SKM-1 treated with dmso at 0.1 percent for 144 hours (cell line): ENCODE measurements at regions not wholly inside any gene's neighbourhood (a gene's known extent, or its start where the extent isn't known, plus 50 kb on each side); places are given as distances from the start of the nearest gene placed in this dataset.

Source experiments
- DNase-seq: peaks from one replicate; lab custom pipeline; 2025; ENCODE audit not compliant: unreplicated experiment; lab: John Stamatoyannopoulos, UW

- DNase-seq, result no peak
Measured at GRCh38 chr12:97408363-97408762, 54.2 kb upstream of the RMST start.

DNA sequence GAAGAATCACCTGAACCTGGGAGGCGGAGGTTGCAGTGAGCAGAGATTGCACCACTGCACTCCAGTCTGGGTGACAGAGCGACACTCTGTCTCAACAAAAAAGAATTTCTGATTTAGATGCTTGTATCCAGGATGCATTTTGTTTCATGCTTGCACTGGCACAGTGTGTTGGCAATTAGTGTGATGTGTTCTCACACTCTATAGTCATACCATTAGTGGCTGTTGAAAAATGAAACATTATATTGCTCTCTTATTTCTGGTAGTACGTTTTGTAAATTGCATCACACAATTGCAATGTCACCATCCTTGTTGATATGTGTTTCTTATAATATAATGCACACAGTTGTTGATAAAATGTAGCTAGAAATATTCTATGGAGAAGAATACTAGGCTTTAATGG, 51.3 kb upstream of the RMST start:
- no peak for DNase-seq
